K562 (cell line): ENCODE measurements at regions not wholly inside any gene's neighbourhood (a gene's known extent, or its start where the extent isn't known, plus 50 kb on each side); places are given as distances from the start of the nearest gene placed in this dataset.

ENCODE experiments used
- ATAC-seq: fragments of 200-7000 bp; cut with Tn5 transposase; 3 replicates; pipeline ENCODE4 v1.9.1; 2020; ENCODE audit warnings: moderate library complexity
- BruUV-seq: library from RNA; stranded (reverse); fragments of 400-500 nt; replicated peaks from 2 replicates; lab custom pipeline; 2021; lab: Mats Ljungman, UMichigan
- CTCF ChIA-PET: fragments of 300-600 bp; formaldehyde crosslinking; extraction: SDS; loops from one replicate; lab custom pipeline; 2021; ENCODE audit warnings: low intra/inter-chr PET ratio; lab: Yijun Ruan, JAX
- POLR2A ChIA-PET: fragments of 300-600, 350-650 bp; sonication (Branson Sonifier 250); formaldehyde crosslinking; extraction: SDS; loops from one replicate; lab custom pipeline; 2021; ENCODE audit warnings: antibody characterized with exemption, inconsistent platforms; lab: Yijun Ruan, JAX
- DNase-seq, 4 experiments: peaks; one replicate each; pipeline versions ENCODE4 v3.0.0 to v3.0.0-alpha.2; 2011 to 2018; ENCODE audit warnings: low spot score in 3 of 4, mixed read lengths in 3 of 4; ENCODE audit errors: extremely low read depth in 1 of 4
- FAIRE-seq: peaks from 2 replicates; lab custom pipeline; 2011; peaks lifted over from hg19 to GRCh38; lab: Jason Lieb, UNC
- H2AFZ ChIP-seq: 2 replicates; pipeline ENCODE4 v1.6.0; 2011; ENCODE audit warnings: low read depth, low read length, control low read depth, inconsistent platforms
- H3K27ac ChIP-seq: fragments of 200-600 bp; 3 replicates; pipeline ENCODE4 v1.8.0; 2011; ENCODE audit warnings: low read depth, mild to moderate bottlenecking, control low read depth, inconsistent platforms, low read length, moderate library complexity, mixed read lengths; ENCODE audit errors: extremely low read depth
- H3K27me3 ChIP-seq, 2 experiments: fragments of 300-600 bp in 1 of 2; 2 replicates in 1 of 2; 3 replicates in 1 of 2; pipeline versions ENCODE4 v1.6.0 to v1.8.0; 2011; ENCODE audit warnings: inconsistent platforms in 2 of 2, low read length in 2 of 2, mild to moderate bottlenecking in 1 of 2, mixed read lengths in 1 of 2, moderate library complexity in 1 of 2; ENCODE audit not compliant: control insufficient read depth in 2 of 2, insufficient read depth in 2 of 2
- H3K36me3 ChIP-seq: fragments of 300-600 bp; 3 replicates; pipeline ENCODE4 v1.8.0; 2011; ENCODE audit warnings: mild to moderate bottlenecking, low read length, inconsistent platforms; ENCODE audit not compliant: control insufficient read depth, insufficient read depth
- H3K4me1 ChIP-seq, 2 experiments: fragments of 200-600 bp in 1 of 2; replicated peaks in 1 of 2; 2 replicates in 1 of 2; 3 replicates in 1 of 2; pipeline versions ENCODE4 v1.5.1 to v1.8.0; 2011; ENCODE audit warnings: inconsistent platforms in 2 of 2, low read length in 2 of 2, mild to moderate bottlenecking in 1 of 2, mixed read lengths in 1 of 2, moderate library complexity in 1 of 2; ENCODE audit not compliant: control insufficient read depth in 2 of 2, insufficient read depth in 2 of 2
- H3K4me2 ChIP-seq: 2 replicates; pipeline ENCODE4 v1.6.1; 2011; ENCODE audit warnings: low read length, control low read depth, inconsistent platforms, mixed read lengths; ENCODE audit not compliant: insufficient read depth
- H3K4me3 ChIP-seq: fragments of 200-600 bp; sonication (generic), shearing (Covaris generic); 2 replicates; pipeline ENCODE4 v1.5.1; 2016; ENCODE audit warnings: control low read depth, inconsistent platforms
- H3K79me2 ChIP-seq: fragments of 200-600 bp; 3 replicates; pipeline ENCODE4 v1.8.0; 2011; ENCODE audit warnings: low read length, inconsistent platforms; ENCODE audit not compliant: control insufficient read depth, insufficient read depth
- H3K9ac ChIP-seq, 2 experiments: 2 replicates each; pipeline versions ENCODE4 v1.6.0 to v1.6.1; 2011; ENCODE audit warnings: low read depth in 2 of 2, low read length in 2 of 2, control low read depth in 1 of 2, inconsistent platforms in 1 of 2, mild to moderate bottlenecking in 1 of 2, mixed read lengths in 1 of 2; ENCODE audit not compliant: insufficient read depth in 1 of 2
- H3K9me1 ChIP-seq: one replicate; pipeline ENCODE4 v1.6.0; 2011; ENCODE audit warnings: inconsistent platforms, mild to moderate bottlenecking, low read length, moderate library complexity; ENCODE audit not compliant: control insufficient read depth, insufficient read depth
- H3K9me3 ChIP-seq: replicated peaks from 2 replicates; pipeline ENCODE4 v1.5.1; 2011; ENCODE audit warnings: low read depth, low read length, inconsistent platforms; ENCODE audit not compliant: control insufficient read depth, insufficient read depth
- H4K20me1 ChIP-seq: replicated peaks from 2 replicates; pipeline ENCODE4 v1.6.1; 2011; ENCODE audit warnings: low read length, inconsistent platforms, mixed read lengths; ENCODE audit not compliant: control insufficient read depth, insufficient read depth
- CHD1 ChIP-seq: fragments of 200-600 bp; sonication (generic); IDR thresholded peaks from one replicate; pipeline ENCODE4 v1.6.1; 2012; ENCODE audit warnings: mild to moderate bottlenecking, moderate library complexity, low read length, inconsistent platforms
- GATAD2B ChIP-seq: fragments of 450-650 bp; IDR thresholded peaks from 2 replicates; pipeline ENCODE4 v1.6.1; 2017; ENCODE audit warnings: mild to moderate bottlenecking, borderline replicate concordance
- HDAC3 ChIP-seq: fragments of 450-650 bp; IDR thresholded peaks from 2 replicates; pipeline ENCODE4 v1.6.1; 2018; ENCODE audit warnings: borderline replicate concordance, mild to moderate bottlenecking, moderate library complexity; ENCODE audit not compliant: partially characterized antibody
- KAT2B ChIP-seq: IDR thresholded peaks from one replicate; pipeline ENCODE4 v1.6.1; 2012; ENCODE audit warnings: low read depth, mild to moderate bottlenecking, control low read depth, inconsistent platforms, low read length, moderate library complexity
- LEF1 ChIP-seq: fragments of 450-650 bp; IDR thresholded peaks from 2 replicates; pipeline ENCODE4 v1.6.1; 2016; ENCODE audit warnings: mild to moderate bottlenecking
- NR2C1 ChIP-seq, 2 experiments: fragments of 450-650 bp; IDR thresholded peaks; 2 replicates each; pipeline ENCODE4 v1.6.1; 2017; ENCODE audit warnings: mild to moderate bottlenecking in 2 of 2, antibody characterized with exemption in 1 of 2, inconsistent platforms in 1 of 2, missing compliant biosample characterization in 1 of 2, missing genetic modification characterization in 1 of 2
- POLR3G ChIP-seq: IDR thresholded peaks from 2 replicates; pipeline ENCODE4 v1.6.1; 2011; ENCODE audit not compliant: insufficient read length, insufficient replicate concordance; ENCODE audit errors: extremely low read depth
- PRMT5 ChIP-seq: sonication (generic); formaldehyde crosslinking; IDR thresholded peaks from 2 replicates; pipeline ENCODE4 v1.5.0; 2020; ENCODE audit warnings: missing genetic modification reagents
- SMARCA4 ChIP-seq: fragments of 450-650 bp; IDR thresholded peaks from 2 replicates; pipeline ENCODE4 v1.6.1; 2016
- XRCC4 ChIP-seq: IDR thresholded peaks from one replicate; pipeline ENCODE4 v1.6.1; 2011; ENCODE audit not compliant: insufficient read depth, insufficient read length; ENCODE audit errors: extremely low read depth
- ZNF217 ChIP-seq: sonication (generic); formaldehyde crosslinking; IDR thresholded peaks from 2 replicates; pipeline ENCODE4 v1.8.0; 2022; ENCODE audit warnings: mild to moderate bottlenecking, missing genetic modification reagents
- ZNF274 ChIP-seq: IDR thresholded peaks from 2 replicates; pipeline ENCODE4 v1.6.1; 2011; ENCODE audit warnings: low read depth, mild to moderate bottlenecking, low read length, moderate library complexity, borderline replicate concordance
- WGBS: fragments of 100-300 bp; shearing (Covaris generic); methylation state at CpG from one replicate; pipeline ENCODE4 v1.1.6; 2016; ENCODE audit warnings: low coverage, mixed read lengths; ENCODE audit not compliant: insufficient coverage; ENCODE audit errors: missing lambda C conversion rate; 5-methylcytosine and 5-hydroxymethylcytosine counted together
- in situ Hi-C: fragments of 300-500 bp; cut with MboI; formaldehyde crosslinking; loops from 4 replicates; pipeline ENCODE4 v1.15.0; 2018; ENCODE audit warnings: inconsistent platforms, mixed read lengths
- intact Hi-C: fragments of 100-400 bp; cut with micrococcal nuclease; formaldehyde crosslinking; loops from 2 replicates; pipeline ENCODE4 v1.14.2; 2022
- TF ChIP-seq, protein P1 (sequence below): sonication (generic); formaldehyde crosslinking; IDR thresholded peaks from 2 replicates; pipeline ENCODE4 v1.8.1; 2023; ENCODE audit warnings: mild to moderate bottlenecking, missing genetic modification reagents
- TF ChIP-seq, protein P2 (sequence below): sonication (generic); formaldehyde crosslinking; IDR thresholded peaks from 2 replicates; pipeline ENCODE4 v1.8.0; 2022; ENCODE audit warnings: mild to moderate bottlenecking, missing genetic modification reagents
- TF ChIP-seq, protein P3 (sequence below), 2 experiments: fragments of 200-800 bp in 1 of 2; sonication (Bioruptor generic) in 1 of 2; sonication (generic) in 1 of 2; formaldehyde crosslinking in 1 of 2; IDR thresholded peaks in 1 of 2; conservative IDR thresholded peaks in 1 of 2; 2 replicates each; pipeline versions ENCODE4 v1.5.0 to v1.6.1; 2016 to 2020; ENCODE audit warnings: missing compliant biosample characterization in 1 of 2, missing genetic modification characterization in 1 of 2, missing genetic modification reagents in 1 of 2

DNA sequence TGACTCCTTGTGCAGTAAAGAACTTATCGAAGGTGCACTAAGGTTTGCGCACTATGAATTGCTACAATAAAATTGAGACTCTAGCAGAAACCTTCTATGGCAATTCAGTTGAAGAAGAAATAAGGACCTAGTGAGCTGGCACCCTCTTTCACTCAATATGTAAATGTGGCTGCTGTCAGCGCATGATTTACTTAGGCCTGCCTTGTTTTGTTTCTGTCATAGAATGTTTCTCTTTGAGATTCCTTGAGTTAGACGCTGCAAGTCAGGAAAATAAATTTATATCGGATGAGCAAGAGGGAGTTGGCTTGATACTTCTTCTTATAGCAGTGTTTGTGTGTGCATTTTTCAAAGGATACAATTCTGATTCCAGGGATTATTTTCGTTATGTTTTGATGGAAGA lies 322.1 kb downstream of the BLID start:
- ATAC-seq (no peak), FAIRE-seq (no peak), DNase-seq (no peak)
- H3K36me3 ChIP-seq: no peaks in the 10 kb centered on the region
- H3K4me1 ChIP-seq: no peaks in the 10 kb centered on the region
- in situ Hi-C loops (no loop called here), intact Hi-C loops (no loop called here)
- H3K4me3 ChIP-seq: no peak overlapping the region
- no peaks in the 10 kb centered on the region for H3K9me3 ChIP-seq
- WGBS: 7% methylated on average over 6 of the region's 6 CpGs
- H2AFZ ChIP-seq: no peak overlapping the region
- ChIA-PET CTCF (no interaction called here), POLR2A (no interaction called here)
- H3K4me2 ChIP-seq: no peak overlapping the region
- no peaks in the 10 kb centered on the region for H3K79me2 ChIP-seq
- no peaks in the 10 kb centered on the region for H4K20me1 ChIP-seq
- H3K9me1 ChIP-seq: no peaks in the 10 kb centered on the region
- no peaks in the 10 kb centered on the region for H3K27me3 ChIP-seq
- no TSS peak for BruUV-seq
- H3K9ac ChIP-seq: no peak overlapping the region
- H3K27ac ChIP-seq: no peak overlapping the region
- TF ChIP-seq CHD1 (no peak), ZNF274 (no peak), XRCC4 (no peak), LEF1 (no peak), PRMT5 (no peak), HDAC3 (no peak), NR2C1 (IDR thresholded peaks at IDR 0.05) (no peak), NR2C1 (tag; IDR thresholded peaks at IDR 0.05) (no peak), SMARCA4 (no peak), ZNF217 (CRISPR knock-in tag) (no peak), GATAD2B (no peak), POLR3G (no peak), KAT2B (no peak)
- TF ChIP-seq, protein P1, sequence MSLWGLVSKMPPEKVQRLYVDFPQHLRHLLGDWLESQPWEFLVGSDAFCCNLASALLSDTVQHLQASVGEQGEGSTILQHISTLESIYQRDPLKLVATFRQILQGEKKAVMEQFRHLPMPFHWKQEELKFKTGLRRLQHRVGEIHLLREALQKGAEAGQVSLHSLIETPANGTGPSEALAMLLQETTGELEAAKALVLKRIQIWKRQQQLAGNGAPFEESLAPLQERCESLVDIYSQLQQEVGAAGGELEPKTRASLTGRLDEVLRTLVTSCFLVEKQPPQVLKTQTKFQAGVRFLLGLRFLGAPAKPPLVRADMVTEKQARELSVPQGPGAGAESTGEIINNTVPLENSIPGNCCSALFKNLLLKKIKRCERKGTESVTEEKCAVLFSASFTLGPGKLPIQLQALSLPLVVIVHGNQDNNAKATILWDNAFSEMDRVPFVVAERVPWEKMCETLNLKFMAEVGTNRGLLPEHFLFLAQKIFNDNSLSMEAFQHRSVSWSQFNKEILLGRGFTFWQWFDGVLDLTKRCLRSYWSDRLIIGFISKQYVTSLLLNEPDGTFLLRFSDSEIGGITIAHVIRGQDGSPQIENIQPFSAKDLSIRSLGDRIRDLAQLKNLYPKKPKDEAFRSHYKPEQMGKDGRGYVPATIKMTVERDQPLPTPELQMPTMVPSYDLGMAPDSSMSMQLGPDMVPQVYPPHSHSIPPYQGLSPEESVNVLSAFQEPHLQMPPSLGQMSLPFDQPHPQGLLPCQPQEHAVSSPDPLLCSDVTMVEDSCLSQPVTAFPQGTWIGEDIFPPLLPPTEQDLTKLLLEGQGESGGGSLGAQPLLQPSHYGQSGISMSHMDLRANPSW (CRISPR knock-in tag): no peak
- TF ChIP-seq, protein P2, sequence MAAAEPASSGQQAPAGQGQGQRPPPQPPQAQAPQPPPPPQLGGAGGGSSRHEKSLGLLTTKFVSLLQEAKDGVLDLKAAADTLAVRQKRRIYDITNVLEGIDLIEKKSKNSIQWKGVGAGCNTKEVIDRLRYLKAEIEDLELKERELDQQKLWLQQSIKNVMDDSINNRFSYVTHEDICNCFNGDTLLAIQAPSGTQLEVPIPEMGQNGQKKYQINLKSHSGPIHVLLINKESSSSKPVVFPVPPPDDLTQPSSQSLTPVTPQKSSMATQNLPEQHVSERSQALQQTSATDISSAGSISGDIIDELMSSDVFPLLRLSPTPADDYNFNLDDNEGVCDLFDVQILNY (CRISPR knock-in tag): no peak
- TF ChIP-seq, protein P3, sequence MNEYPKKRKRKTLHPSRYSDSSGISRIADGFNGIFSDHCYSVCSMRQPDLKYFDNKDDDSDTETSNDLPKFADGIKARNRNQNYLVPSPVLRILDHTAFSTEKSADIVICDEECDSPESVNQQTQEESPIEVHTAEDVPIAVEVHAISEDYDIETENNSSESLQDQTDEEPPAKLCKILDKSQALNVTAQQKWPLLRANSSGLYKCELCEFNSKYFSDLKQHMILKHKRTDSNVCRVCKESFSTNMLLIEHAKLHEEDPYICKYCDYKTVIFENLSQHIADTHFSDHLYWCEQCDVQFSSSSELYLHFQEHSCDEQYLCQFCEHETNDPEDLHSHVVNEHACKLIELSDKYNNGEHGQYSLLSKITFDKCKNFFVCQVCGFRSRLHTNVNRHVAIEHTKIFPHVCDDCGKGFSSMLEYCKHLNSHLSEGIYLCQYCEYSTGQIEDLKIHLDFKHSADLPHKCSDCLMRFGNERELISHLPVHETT (CRISPR knock-in tag; conservative IDR thresholded peaks at IDR 0.05 in 1 of 2, IDR thresholded peaks at IDR 0.05 in 1 of 2): no peak
